ENCODE measurements at regions not wholly inside any gene's neighbourhood (a gene's known extent, or its start where the extent isn't known, plus 50 kb on each side); places are given as distances from the start of the nearest gene placed in this dataset.

DNA sequence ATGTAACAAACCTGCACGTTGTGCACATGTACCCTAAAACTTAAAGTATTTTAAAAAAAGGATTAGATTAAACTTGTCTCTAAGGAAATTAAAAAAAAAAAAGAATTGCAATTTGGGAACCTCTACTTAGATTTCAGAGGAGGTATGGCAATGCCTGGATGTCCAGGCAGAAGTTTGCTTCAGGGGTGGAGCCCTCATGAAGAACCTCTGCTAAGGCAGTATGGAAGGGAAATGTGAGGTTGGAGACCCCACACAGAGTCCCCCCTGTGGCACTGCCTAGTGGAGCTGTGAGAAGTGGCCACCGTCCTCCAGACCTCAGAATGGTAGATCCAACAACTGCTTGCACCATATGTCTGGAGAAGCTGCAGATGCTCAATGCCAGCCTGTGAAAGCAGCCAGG, 279.6 kb upstream of the CCDC196 start:
- Mint-ChIP-seq H3K9me3 (peaks cover 76% of the 10 kb centered on the region), H3K27me3 (ENCODE audit: insufficient read depth, low read depth, poor library complexity) (no peaks in the 10 kb centered on the region), H3K27ac (no peak overlapping the region), H3K36me3 (ENCODE audit: low read depth) (peaks cover 15% of the 10 kb centered on the region), H3K4me3 (no peak overlapping the region), H3K4me1 (no peaks in the 10 kb centered on the region)
- Histone ChIP-seq H3K36me3 (ENCODE audit: insufficient read depth) (no peaks in the 10 kb centered on the region; the same call in none of the 2 replicates), H3K4me1 (ENCODE audit: insufficient read depth) (no peaks in the 10 kb centered on the region), H3K27ac (ENCODE audit: low read depth) (no peak overlapping the region), H3K79me2 (replicated peaks; ENCODE audit: insufficient read depth) (no peaks in the 10 kb centered on the region), H4K20me1 (replicated peaks; ENCODE audit: insufficient read depth) (no peaks in the 10 kb centered on the region), H3K9me2 (ENCODE audit: insufficient read depth) (no peaks in the 10 kb centered on the region; the same call in 1 of the 2 replicates), H2AFZ (no peak overlapping the region), H3K4me2 (no peak overlapping the region), H3K27me3 (ENCODE audit: insufficient read depth) (no peaks in the 10 kb centered on the region), H3K4me3 (no peak overlapping the region), H3F3A (replicated peaks; ENCODE audit: low read depth) (no peaks in the 10 kb centered on the region)
- ATAC-seq (no peak), DNase-seq (ENCODE audit: low spot score) (peak; percentile 20)
- TF ChIP-seq ZNF114 (CRISPR knock-in tag; IDR thresholded peaks at IDR 0.05) (no peak), JUNB (IDR thresholded peaks at IDR 0.05; ENCODE audit: unreplicated experiment) (no peak), STAT1 (IDR thresholded peaks at IDR 0.05; ENCODE audit: unreplicated experiment) (no peak), NANOG (IDR thresholded peaks at IDR 0.05; ENCODE audit: borderline replicate concordance) (no peak)

GRCh38 chr14:66216763-66217162, 269.4 kb upstream of the CCDC196 start:
- peaks cover 12% of the 10 kb centered on the region; the same call in 2 of the 3 replicates for H3K4me1 Mint-ChIP-seq
- Histone ChIP-seq H3K9me2 (ENCODE audit: insufficient read depth) (peaks cover 4% of the 10 kb centered on the region; the same call in 1 of the 2 replicates), H3K27ac (ENCODE audit: low read depth) (no peak overlapping the region), H4K20me1 (replicated peaks; ENCODE audit: insufficient read depth) (no peaks in the 10 kb centered on the region), H3K4me1 (ENCODE audit: insufficient read depth) (no peaks in the 10 kb centered on the region), H3K4me2 (no peak overlapping the region), H2AFZ (no peak overlapping the region), H3F3A (replicated peaks; ENCODE audit: low read depth) (no peaks in the 10 kb centered on the region), H3K36me3 (ENCODE audit: insufficient read depth) (no peaks in the 10 kb centered on the region; the same call in 1 of the 2 replicates), H3K27me3 (ENCODE audit: insufficient read depth) (no peaks in the 10 kb centered on the region), H3K79me2 (replicated peaks; ENCODE audit: insufficient read depth) (no peaks in the 10 kb centered on the region), H3K4me3 (no peak overlapping the region)
- no peak overlapping the region for H3K4me3 Mint-ChIP-seq
- DNase-seq (ENCODE audit: low spot score): peak; percentile 51
- peaks cover 50% of the 10 kb centered on the region; the same call in 2 of the 3 replicates for H3K36me3 Mint-ChIP-seq (ENCODE audit: low read depth)
- no peaks in the 10 kb centered on the region for H3K27me3 Mint-ChIP-seq (ENCODE audit: insufficient read depth, low read depth, poor library complexity)
- TF ChIP-seq ZNF331 (CRISPR knock-in tag; IDR thresholded peaks at IDR 0.05; ENCODE audit: low read depth) (no peak), EZH2phosphoT487 (IDR thresholded peaks at IDR 0.05; ENCODE audit: unreplicated experiment) (no peak)
- H3K9me3 Mint-ChIP-seq: peaks cover 84% of the 10 kb centered on the region
- H3K27ac Mint-ChIP-seq: no peak overlapping the region
- ATAC-seq: no peak

DNA sequence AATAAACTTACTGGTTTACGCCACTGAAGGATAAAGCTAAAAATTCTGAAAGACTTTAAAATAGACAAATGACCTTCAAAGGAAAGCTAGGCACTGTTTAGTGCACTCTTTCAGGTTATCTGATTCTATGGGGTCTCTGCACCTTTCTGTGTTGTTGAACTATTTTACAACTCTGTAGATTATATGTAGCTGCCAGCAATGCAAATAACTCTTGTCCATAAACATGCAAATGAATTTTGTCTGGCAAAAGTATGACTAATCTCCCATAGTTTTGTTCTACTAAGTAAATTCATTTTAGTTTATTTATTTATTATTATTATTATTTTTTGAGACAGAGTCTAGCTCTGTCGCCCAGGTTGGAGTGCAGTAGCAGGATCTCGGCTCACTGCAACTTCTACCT, 266.3 kb upstream of the CCDC196 start:
- Histone ChIP-seq H2AFZ (no peak overlapping the region), H3K4me1 (ENCODE audit: insufficient read depth) (no peaks in the 10 kb centered on the region), H3K79me2 (replicated peaks; ENCODE audit: insufficient read depth) (no peaks in the 10 kb centered on the region), H3K4me2 (no peak overlapping the region), H3K9me2 (ENCODE audit: insufficient read depth) (no peaks in the 10 kb centered on the region), H4K20me1 (replicated peaks; ENCODE audit: insufficient read depth) (no peaks in the 10 kb centered on the region), H3K27me3 (ENCODE audit: insufficient read depth) (no peaks in the 10 kb centered on the region), H3K36me3 (ENCODE audit: insufficient read depth) (no peaks in the 10 kb centered on the region), H3K4me3 (no peak overlapping the region), H3F3A (replicated peaks; ENCODE audit: low read depth) (no peaks in the 10 kb centered on the region), H3K27ac (ENCODE audit: low read depth) (no peak overlapping the region)
- Mint-ChIP-seq H3K36me3 (ENCODE audit: low read depth) (peaks cover 39% of the 10 kb centered on the region; the same call in 2 of the 3 replicates), H3K4me3 (no peak overlapping the region), H3K4me1 (no peaks in the 10 kb centered on the region), H3K27me3 (ENCODE audit: insufficient read depth, low read depth, poor library complexity) (no peaks in the 10 kb centered on the region), H3K9me3 (peaks cover 58% of the 10 kb centered on the region), H3K27ac (no peak overlapping the region)
- DNase-seq (ENCODE audit: low spot score) (no peak), ATAC-seq (no peak)
- TF ChIP-seq ETS1 (IDR thresholded peaks at IDR 0.05) (no peak), ZNF114 (CRISPR knock-in tag; IDR thresholded peaks at IDR 0.05) (no peak)
- TF ChIP-seq, protein P1, sequence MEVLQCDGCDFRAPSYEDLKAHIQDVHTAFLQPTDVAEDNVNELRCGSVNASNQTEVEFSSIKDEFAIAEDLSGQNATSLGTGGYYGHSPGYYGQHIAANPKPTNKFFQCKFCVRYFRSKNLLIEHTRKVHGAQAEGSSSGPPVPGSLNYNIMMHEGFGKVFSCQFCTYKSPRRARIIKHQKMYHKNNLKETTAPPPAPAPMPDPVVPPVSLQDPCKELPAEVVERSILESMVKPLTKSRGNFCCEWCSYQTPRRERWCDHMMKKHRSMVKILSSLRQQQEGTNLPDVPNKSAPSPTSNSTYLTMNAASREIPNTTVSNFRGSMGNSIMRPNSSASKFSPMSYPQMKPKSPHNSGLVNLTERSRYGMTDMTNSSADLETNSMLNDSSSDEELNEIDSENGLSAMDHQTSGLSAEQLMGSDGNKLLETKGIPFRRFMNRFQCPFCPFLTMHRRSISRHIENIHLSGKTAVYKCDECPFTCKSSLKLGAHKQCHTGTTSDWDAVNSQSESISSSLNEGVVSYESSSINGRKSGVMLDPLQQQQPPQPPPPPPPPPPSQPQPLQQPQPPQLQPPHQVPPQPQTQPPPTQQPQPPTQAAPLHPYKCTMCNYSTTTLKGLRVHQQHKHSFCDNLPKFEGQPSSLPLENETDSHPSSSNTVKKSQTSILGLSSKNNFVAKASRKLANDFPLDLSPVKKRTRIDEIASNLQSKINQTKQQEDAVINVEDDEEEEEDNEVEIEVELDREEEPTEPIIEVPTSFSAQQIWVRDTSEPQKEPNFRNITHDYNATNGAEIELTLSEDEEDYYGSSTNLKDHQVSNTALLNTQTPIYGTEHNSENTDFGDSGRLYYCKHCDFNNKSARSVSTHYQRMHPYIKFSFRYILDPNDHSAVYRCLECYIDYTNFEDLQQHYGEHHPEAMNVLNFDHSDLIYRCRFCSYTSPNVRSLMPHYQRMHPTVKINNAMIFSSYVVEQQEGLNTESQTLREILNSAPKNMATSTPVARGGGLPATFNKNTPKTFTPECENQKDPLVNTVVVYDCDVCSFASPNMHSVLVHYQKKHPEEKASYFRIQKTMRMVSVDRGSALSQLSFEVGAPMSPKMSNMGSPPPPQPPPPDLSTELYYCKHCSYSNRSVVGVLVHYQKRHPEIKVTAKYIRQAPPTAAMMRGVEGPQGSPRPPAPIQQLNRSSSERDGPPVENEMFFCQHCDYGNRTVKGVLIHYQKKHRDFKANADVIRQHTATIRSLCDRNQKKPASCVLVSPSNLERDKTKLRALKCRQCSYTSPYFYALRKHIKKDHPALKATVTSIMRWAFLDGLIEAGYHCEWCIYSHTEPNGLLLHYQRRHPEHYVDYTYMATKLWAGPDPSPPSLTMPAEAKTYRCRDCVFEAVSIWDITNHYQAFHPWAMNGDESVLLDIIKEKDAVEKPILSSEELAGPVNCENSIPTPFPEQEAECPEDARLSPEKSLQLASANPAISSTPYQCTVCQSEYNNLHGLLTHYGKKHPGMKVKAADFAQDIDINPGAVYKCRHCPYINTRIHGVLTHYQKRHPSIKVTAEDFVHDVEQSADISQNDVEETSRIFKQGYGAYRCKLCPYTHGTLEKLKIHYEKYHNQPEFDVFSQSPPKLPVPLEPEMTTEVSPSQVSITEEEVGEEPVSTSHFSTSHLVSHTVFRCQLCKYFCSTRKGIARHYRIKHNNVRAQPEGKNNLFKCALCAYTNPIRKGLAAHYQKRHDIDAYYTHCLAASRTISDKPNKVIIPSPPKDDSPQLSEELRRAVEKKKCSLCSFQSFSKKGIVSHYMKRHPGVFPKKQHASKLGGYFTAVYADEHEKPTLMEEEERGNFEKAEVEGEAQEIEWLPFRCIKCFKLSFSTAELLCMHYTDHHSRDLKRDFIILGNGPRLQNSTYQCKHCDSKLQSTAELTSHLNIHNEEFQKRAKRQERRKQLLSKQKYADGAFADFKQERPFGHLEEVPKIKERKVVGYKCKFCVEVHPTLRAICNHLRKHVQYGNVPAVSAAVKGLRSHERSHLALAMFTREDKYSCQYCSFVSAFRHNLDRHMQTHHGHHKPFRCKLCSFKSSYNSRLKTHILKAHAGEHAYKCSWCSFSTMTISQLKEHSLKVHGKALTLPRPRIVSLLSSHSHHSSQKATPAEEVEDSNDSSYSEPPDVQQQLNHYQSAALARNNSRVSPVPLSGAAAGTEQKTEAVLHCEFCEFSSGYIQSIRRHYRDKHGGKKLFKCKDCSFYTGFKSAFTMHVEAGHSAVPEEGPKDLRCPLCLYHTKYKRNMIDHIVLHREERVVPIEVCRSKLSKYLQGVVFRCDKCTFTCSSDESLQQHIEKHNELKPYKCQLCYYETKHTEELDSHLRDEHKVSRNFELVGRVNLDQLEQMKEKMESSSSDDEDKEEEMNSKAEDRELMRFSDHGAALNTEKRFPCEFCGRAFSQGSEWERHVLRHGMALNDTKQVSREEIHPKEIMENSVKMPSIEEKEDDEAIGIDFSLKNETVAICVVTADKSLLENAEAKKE (CRISPR knock-in tag; IDR thresholded peaks at IDR 0.05): no peak
